HepG2 (cell line): ENCODE measurements at regions not wholly inside any gene's neighbourhood (a gene's known extent, or its start where the extent isn't known, plus 50 kb on each side); places are given as distances from the start of the nearest gene placed in this dataset.

Experiments used
- ATAC-seq: fragments of 200-7000 bp; cut with Tn5 transposase; 3 replicates; pipeline ENCODE4 v1.9.1; 2020; ENCODE audit warnings: mild to moderate bottlenecking, moderate library complexity
- BruUV-seq: library from RNA; stranded (reverse); fragments of 400-500 nt; replicated peaks from 2 replicates; lab custom pipeline; 2021; lab: Mats Ljungman, UMichigan
- CTCF ChIA-PET: fragments of 300-600 bp; formaldehyde crosslinking; extraction: SDS; loops from one replicate; lab custom pipeline; 2021; ENCODE audit warnings: low total read pairs, inconsistent platforms, low intra/inter-chr PET ratio; lab: Yijun Ruan, JAX
- POLR2A ChIA-PET: fragments of 350-600 bp; sonication (Branson Sonifier 250); formaldehyde crosslinking; loops from one replicate; lab custom pipeline; 2020; ENCODE audit warnings: antibody characterized with exemption, inconsistent platforms; lab: Yijun Ruan, JAX
- DNase-seq: peaks from one replicate; pipeline ENCODE4 v3.0.0-alpha.2; 2015; ENCODE audit warnings: low spot score
- FAIRE-seq: peaks from 3 replicates; lab custom pipeline; 2011; peaks lifted over from hg19 to GRCh38; lab: Jason Lieb, UNC
- H2AFZ ChIP-seq: one replicate; pipeline ENCODE4 v1.6.1; 2011; ENCODE audit warnings: low read length, inconsistent platforms
- H3K27ac ChIP-seq: fragments of 300-600 bp; 3 replicates; pipeline ENCODE4 v1.8.0; 2011; ENCODE audit warnings: mixed run types, mild to moderate bottlenecking, mixed read lengths, low read length, inconsistent platforms; ENCODE audit not compliant: insufficient read depth; ENCODE audit errors: extremely low read length
- H3K27me3 ChIP-seq, 2 experiments: fragments of 200-600 bp in 1 of 2; 2 replicates in 1 of 2; 3 replicates in 1 of 2; pipeline versions ENCODE4 v1.6.0 to v1.8.0; 2011; ENCODE audit warnings: low read length in 2 of 2, mild to moderate bottlenecking in 2 of 2, moderate library complexity in 2 of 2, inconsistent platforms in 1 of 2; ENCODE audit not compliant: insufficient read depth in 2 of 2, control insufficient read depth in 1 of 2
- H3K36me3 ChIP-seq, 2 experiments: fragments of 200-600 bp in 1 of 2; replicated peaks in 1 of 2; 2 replicates in 1 of 2; 3 replicates in 1 of 2; pipeline versions ENCODE4 v1.5.1 to v1.8.0; 2011; ENCODE audit warnings: low read length in 2 of 2, inconsistent platforms in 1 of 2; ENCODE audit not compliant: insufficient read depth in 2 of 2, control insufficient read depth in 1 of 2
- H3K4me1 ChIP-seq: 2 replicates; pipeline ENCODE4 v1.5.1; 2012; ENCODE audit warnings: low read length, inconsistent platforms; ENCODE audit not compliant: insufficient read depth
- H3K4me2 ChIP-seq: 2 replicates; pipeline ENCODE4 v1.6.0; 2011; ENCODE audit warnings: low read depth, low read length, inconsistent platforms
- H3K4me3 ChIP-seq, 3 experiments: fragments of 200-600 bp in 1 of 3; sonication (generic), shearing (Covaris generic) in 1 of 3; replicated peaks in 1 of 3; 2 replicates each; pipeline ENCODE4 v1.5.1; 2011 to 2016; ENCODE audit warnings: low read length in 3 of 3, inconsistent platforms in 2 of 3, low read depth in 2 of 3, mild to moderate bottlenecking in 2 of 3, control low read depth in 1 of 3, mixed read lengths in 1 of 3; ENCODE audit not compliant: insufficient read depth in 1 of 3
- H3K79me2 ChIP-seq: one replicate; pipeline ENCODE4 v1.6.1; 2011; ENCODE audit warnings: low read length, inconsistent platforms; ENCODE audit not compliant: insufficient read depth
- H3K9ac ChIP-seq: 2 replicates; pipeline ENCODE4 v1.6.0; 2011; ENCODE audit warnings: mild to moderate bottlenecking, low read depth, low read length, inconsistent platforms; ENCODE audit not compliant: insufficient read depth
- H3K9me3 ChIP-seq: 2 replicates; pipeline ENCODE4 v1.5.1; 2012; ENCODE audit warnings: mild to moderate bottlenecking, low read length
- H4K20me1 ChIP-seq: 2 replicates; pipeline ENCODE4 v1.6.0; 2011; ENCODE audit warnings: inconsistent platforms, mild to moderate bottlenecking, low read length, moderate library complexity; ENCODE audit not compliant: insufficient read depth
- DNMT1 ChIP-seq: sonication (generic); formaldehyde crosslinking; IDR thresholded peaks from 2 replicates; pipeline ENCODE4 v1.5.1; 2020; ENCODE audit warnings: mild to moderate bottlenecking, missing genetic modification reagents
- NAIF1 ChIP-seq: sonication (generic); formaldehyde crosslinking; IDR thresholded peaks from 2 replicates; pipeline ENCODE4 v1.5.0; 2020; ENCODE audit warnings: mild to moderate bottlenecking, missing genetic modification reagents, borderline replicate concordance
- PAWR ChIP-seq: sonication (generic); formaldehyde crosslinking; IDR thresholded peaks from 2 replicates; pipeline ENCODE4 v1.4.0; 2020; ENCODE audit warnings: missing genetic modification reagents, mild to moderate bottlenecking, borderline replicate concordance
- SALL1 ChIP-seq: sonication (generic); formaldehyde crosslinking; IDR thresholded peaks from 2 replicates; pipeline ENCODE4 v1.8.0; 2022; ENCODE audit warnings: mild to moderate bottlenecking, missing genetic modification reagents
- SIN3A ChIP-seq: IDR thresholded peaks from 2 replicates; pipeline ENCODE4 v1.6.1; 2011; ENCODE audit warnings: low read depth, mild to moderate bottlenecking, control low read depth, low read length, borderline replicate concordance
- ZNF446 ChIP-seq: sonication (generic); formaldehyde crosslinking; IDR thresholded peaks from 2 replicates; pipeline ENCODE4 v1.5.0; 2020; ENCODE audit warnings: mild to moderate bottlenecking, missing genetic modification reagents
- ZNF468 ChIP-seq: sonication (generic); formaldehyde crosslinking; IDR thresholded peaks from 2 replicates; pipeline ENCODE4 v1.8.0; 2022; ENCODE audit warnings: mild to moderate bottlenecking, moderate library complexity, missing genetic modification reagents
- WGBS: methylation state at CpG from one replicate; pipeline ENCODE4 v1.1.6; 2017; ENCODE audit warnings: low lambda C conversion rate; 5-methylcytosine and 5-hydroxymethylcytosine counted together
- in situ Hi-C: cut with HindIII; loops from 2 replicates; pipeline ENCODE4 v1.10.0; 2017; ENCODE audit warnings: low pct_unique_long_range_greater_than_20kb; ENCODE audit not compliant: extremely low pct_ligation_motif_present
- intact Hi-C: fragments of 100-400 bp; cut with micrococcal nuclease; formaldehyde crosslinking; loops from one replicate; pipeline ENCODE4 v1.10.0; 2022; ENCODE audit not compliant: unreplicated experiment
- TF ChIP-seq, protein P1 (sequence below): sonication (generic); formaldehyde crosslinking; IDR thresholded peaks from 2 replicates; pipeline ENCODE4 v1.8.1; 2023; ENCODE audit warnings: mild to moderate bottlenecking, moderate library complexity, missing genetic modification reagents
- TF ChIP-seq, protein P2 (sequence below): sonication (generic); formaldehyde crosslinking; IDR thresholded peaks from 2 replicates; pipeline ENCODE4 v1.8.1; 2022; ENCODE audit warnings: mild to moderate bottlenecking, missing genetic modification reagents
- TF ChIP-seq, protein P3 (sequence below): sonication (generic); formaldehyde crosslinking; IDR thresholded peaks from 2 replicates; pipeline ENCODE4 v1.4.0; 2020; ENCODE audit warnings: mild to moderate bottlenecking, low read depth, missing genetic modification reagents

DNA sequence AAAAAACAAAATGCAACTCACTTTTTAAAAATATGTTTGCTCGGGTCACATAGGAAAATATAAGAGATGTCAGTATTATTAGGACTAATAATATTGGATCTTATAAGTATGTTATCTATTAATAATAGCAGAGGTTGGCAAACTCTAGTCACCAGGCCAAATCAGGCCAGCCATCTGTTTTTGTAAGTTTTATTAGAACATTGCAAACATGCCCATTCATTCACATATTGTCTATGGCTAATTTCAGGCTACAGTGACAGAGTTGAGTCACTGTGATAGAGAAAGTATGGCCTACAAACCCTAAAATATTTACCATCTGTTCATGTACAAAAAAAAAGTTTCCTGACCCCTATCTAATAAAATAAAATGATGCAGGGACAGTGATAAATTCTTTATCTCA, 97.7 kb upstream of the CDH6 start:
- Histone ChIP-seq H3K79me2 (no peaks in the 10 kb centered on the region), H3K4me1 (no peaks in the 10 kb centered on the region), H3K27me3 (no peaks in the 10 kb centered on the region), H4K20me1 (no peaks in the 10 kb centered on the region), H3K9ac (no peak overlapping the region), H3K36me3 (no peaks in the 10 kb centered on the region), H3K4me2 (no peak overlapping the region), H3K9me3 (no peaks in the 10 kb centered on the region; the same call in 1 of the 2 replicates), H3K27ac (no peak overlapping the region), H2AFZ (no peak overlapping the region), H3K4me3 (no peak overlapping the region)
- DNase-seq (no peak), ATAC-seq (no peak), FAIRE-seq (no peak)
- WGBS = 3% methylated on average over 1 of the region's 1 CpG
- no TSS peak for BruUV-seq
- in situ Hi-C loops = no loop called here
- POLR2A ChIA-PET = no interaction called here
- CTCF ChIA-PET = no interaction called here
- intact Hi-C loops = no loop called here
- TF ChIP-seq DNMT1 (CRISPR knock-in tag) (no peak), ZNF468 (no peak), NAIF1 (CRISPR knock-in tag) (no peak), ZNF446 (CRISPR knock-in tag) (no peak), SIN3A (no peak), SALL1 (no peak), PAWR (CRISPR knock-in tag) (no peak)
- TF ChIP-seq, protein P1, sequence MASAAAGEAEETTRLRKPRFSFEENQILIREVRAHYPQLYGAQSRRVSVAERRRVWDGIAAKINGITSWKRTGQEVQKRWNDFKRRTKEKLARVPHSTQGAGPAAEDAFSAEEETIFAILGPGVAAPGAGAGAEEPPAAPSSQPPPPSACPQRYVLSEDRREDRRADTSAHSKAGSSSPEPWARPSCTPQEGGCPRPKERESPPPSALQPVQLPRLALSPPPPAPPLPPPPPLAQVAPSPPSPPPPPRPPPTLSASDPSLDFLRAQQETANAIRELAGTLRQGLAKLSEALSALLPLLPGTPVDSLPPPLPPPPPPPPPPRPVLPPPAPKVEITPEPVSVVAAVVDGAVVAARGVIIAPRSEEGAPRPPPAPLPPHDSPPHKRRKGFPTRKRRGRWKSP (CRISPR knock-in tag) = no peak
- TF ChIP-seq, protein P2, sequence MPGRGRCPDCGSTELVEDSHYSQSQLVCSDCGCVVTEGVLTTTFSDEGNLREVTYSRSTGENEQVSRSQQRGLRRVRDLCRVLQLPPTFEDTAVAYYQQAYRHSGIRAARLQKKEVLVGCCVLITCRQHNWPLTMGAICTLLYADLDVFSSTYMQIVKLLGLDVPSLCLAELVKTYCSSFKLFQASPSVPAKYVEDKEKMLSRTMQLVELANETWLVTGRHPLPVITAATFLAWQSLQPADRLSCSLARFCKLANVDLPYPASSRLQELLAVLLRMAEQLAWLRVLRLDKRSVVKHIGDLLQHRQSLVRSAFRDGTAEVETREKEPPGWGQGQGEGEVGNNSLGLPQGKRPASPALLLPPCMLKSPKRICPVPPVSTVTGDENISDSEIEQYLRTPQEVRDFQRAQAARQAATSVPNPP (CRISPR knock-in tag) = no peak
- TF ChIP-seq, protein P3, sequence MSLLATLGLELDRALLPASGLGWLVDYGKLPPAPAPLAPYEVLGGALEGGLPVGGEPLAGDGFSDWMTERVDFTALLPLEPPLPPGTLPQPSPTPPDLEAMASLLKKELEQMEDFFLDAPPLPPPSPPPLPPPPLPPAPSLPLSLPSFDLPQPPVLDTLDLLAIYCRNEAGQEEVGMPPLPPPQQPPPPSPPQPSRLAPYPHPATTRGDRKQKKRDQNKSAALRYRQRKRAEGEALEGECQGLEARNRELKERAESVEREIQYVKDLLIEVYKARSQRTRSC (CRISPR knock-in tag) = no peak
